GM23248 (cell line): ENCODE measurements at regions not wholly inside any gene's neighbourhood (a gene's known extent, or its start where the extent isn't known, plus 50 kb on each side); places are given as distances from the start of the nearest gene placed in this dataset.

Source experiments
- DNase-seq: peaks from one replicate; pipeline ENCODE4 v3.0.0-alpha.2; 2015
- H2AFZ ChIP-seq: fragments of 200-600 bp; sonication (generic); 2 replicates; pipeline ENCODE4 v1.6.1; 2016; ENCODE audit warnings: antibody characterized with exemption
- H3F3A ChIP-seq: fragments of 200-600 bp; sonication (generic); 2 replicates; pipeline ENCODE4 v1.6.1; 2016; ENCODE audit warnings: mild to moderate bottlenecking, antibody characterized with exemption, mixed run types; ENCODE audit not compliant: insufficient read depth
- H3K27ac ChIP-seq: fragments of 200-600 bp; sonication (generic); 2 replicates; pipeline ENCODE4 v1.5.1; 2016; ENCODE audit warnings: mild to moderate bottlenecking
- H3K27me3 ChIP-seq: fragments of 200-600 bp; sonication (generic); replicated peaks from 2 replicates; pipeline ENCODE4 v1.6.1; 2016; ENCODE audit warnings: mild to moderate bottlenecking; ENCODE audit not compliant: insufficient read depth
- H3K36me3 ChIP-seq: fragments of 200-600 bp; sonication (generic); 2 replicates; pipeline ENCODE4 v1.6.1; 2016; ENCODE audit warnings: low read depth, mild to moderate bottlenecking
- H3K4me1 ChIP-seq: fragments of 200-600 bp; sonication (generic); 2 replicates; pipeline ENCODE4 v1.6.1; 2016; ENCODE audit warnings: mild to moderate bottlenecking; ENCODE audit not compliant: insufficient read depth
- H3K4me2 ChIP-seq: fragments of 200-600 bp; sonication (generic); one replicate; pipeline ENCODE4 v1.6.1; 2016; ENCODE audit warnings: mild to moderate bottlenecking; ENCODE audit not compliant: unreplicated experiment
- H3K4me3 ChIP-seq: fragments of 200-600 bp; sonication (generic); 2 replicates; pipeline ENCODE4 v1.5.1; 2016; ENCODE audit warnings: mild to moderate bottlenecking
- H3K79me2 ChIP-seq: fragments of 200-600 bp; sonication (generic); 2 replicates; pipeline ENCODE4 v1.6.1; 2016; ENCODE audit warnings: mild to moderate bottlenecking; ENCODE audit not compliant: insufficient read depth
- H3K9ac ChIP-seq: fragments of 200-600 bp; sonication (generic); 2 replicates; pipeline ENCODE4 v1.6.1; 2016; ENCODE audit warnings: mild to moderate bottlenecking
- H3K9me2 ChIP-seq: fragments of 200-600 bp; sonication (generic); 2 replicates; pipeline ENCODE4 v1.6.1; 2016; ENCODE audit warnings: mixed run types, mild to moderate bottlenecking, moderate library complexity; ENCODE audit not compliant: insufficient read depth
- H3K9me3 ChIP-seq: fragments of 200-600 bp; sonication (generic); one replicate; pipeline ENCODE4 v1.6.1; 2017; ENCODE audit warnings: low read depth
- H4K20me1 ChIP-seq: fragments of 200-600 bp; sonication (generic); 2 replicates; pipeline ENCODE4 v1.6.0; 2016; ENCODE audit not compliant: insufficient read depth
- EZH2 ChIP-seq: fragments of 200-600 bp; sonication (generic); IDR thresholded peaks from 2 replicates; pipeline ENCODE4 v1.6.1; 2018; ENCODE audit warnings: antibody characterized with exemption, mild to moderate bottlenecking; ENCODE audit not compliant: insufficient read depth, poor library complexity, severe bottlenecking
- EZH2phosphoT487 ChIP-seq: fragments of 200-600 bp; sonication (generic); IDR thresholded peaks from 2 replicates; pipeline ENCODE4 v1.6.1; 2018; ENCODE audit warnings: antibody characterized with exemption, moderate library complexity, mild to moderate bottlenecking, low read depth; ENCODE audit not compliant: insufficient read depth
- WGBS, 2 experiments: methylation state at CpG; one replicate each; pipeline ENCODE4 v1.1.6; 2015 to 2017; ENCODE audit warnings: low lambda C conversion rate in 2 of 2, low coverage in 1 of 2; ENCODE audit errors: missing lambda C conversion rate in 2 of 2; 5-methylcytosine and 5-hydroxymethylcytosine counted together
- in situ Hi-C: fragments of 300-500 bp; cut with MboI; formaldehyde crosslinking; loops from 2 replicates; pipeline ENCODE4 v1.15.0; 2020

DNA sequence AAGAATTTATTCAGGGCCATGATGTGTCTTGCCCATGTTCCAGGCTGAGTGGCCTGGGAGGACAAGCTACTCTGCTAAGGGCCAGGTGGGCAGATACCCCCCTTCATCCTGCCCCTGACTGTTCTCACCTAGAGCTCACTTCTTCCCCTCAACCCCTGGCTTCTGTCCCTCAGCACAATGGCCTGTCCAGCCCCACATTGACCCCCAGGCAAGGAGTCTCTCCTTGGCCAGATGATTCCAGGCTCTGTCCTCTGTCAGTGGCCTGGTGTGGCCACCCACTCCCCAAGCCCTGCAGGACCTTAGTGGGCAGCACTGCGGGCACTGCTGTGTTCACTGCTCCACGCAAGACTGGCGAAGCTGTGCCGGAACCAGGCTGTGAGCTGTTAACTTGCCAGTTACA is 460.0 kb downstream of the MATN1 start:
- Histone ChIP-seq H3K4me1 (no peaks in the 10 kb centered on the region), H3K4me3 (no peak overlapping the region), H3F3A (no peaks in the 10 kb centered on the region), H3K79me2 (no peaks in the 10 kb centered on the region), H3K9me2 (no peaks in the 10 kb centered on the region), H4K20me1 (no peaks in the 10 kb centered on the region), H2AFZ (no peak overlapping the region), H3K27me3 (no peaks in the 10 kb centered on the region), H3K9me3 (no peaks in the 10 kb centered on the region), H3K27ac (no peak overlapping the region), H3K36me3 (no peaks in the 10 kb centered on the region), H3K9ac (no peak overlapping the region), H3K4me2 (no peak overlapping the region)
- in situ Hi-C loops, result no loop called here
- TF ChIP-seq EZH2phosphoT487, result no peak
- TF ChIP-seq EZH2, result no peak
- no peak for DNase-seq
- 77 to 84% methylated on average over 4 of the region's 4 CpGs for WGBS, 2 experiments

DNA sequence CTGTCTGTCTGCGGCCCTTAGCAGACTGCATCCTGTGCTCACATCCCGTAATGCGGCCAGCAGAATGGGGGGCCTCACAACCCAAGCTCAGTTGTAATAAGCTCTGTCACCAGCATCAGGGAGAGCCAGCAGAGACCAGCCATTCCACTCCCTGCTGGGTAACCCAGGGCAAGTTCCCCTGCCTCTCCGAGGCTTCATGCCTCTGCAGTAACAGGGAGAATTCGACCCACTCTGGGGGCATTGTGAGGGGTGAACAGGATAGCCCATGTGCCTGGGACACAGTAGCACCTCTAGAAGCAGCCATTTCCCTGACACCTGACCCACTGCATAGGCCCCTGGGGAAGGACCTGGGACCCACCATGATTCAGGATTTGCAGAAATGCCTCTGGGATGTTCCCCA is 461.2 kb downstream of the MATN1 start:
- H3K4me2 ChIP-seq, result no peak overlapping the region
- WGBS, 2 experiments, result 51 to 60% methylated on average over 5 of the region's 5 CpGs
- no peaks in the 10 kb centered on the region for H3K36me3 ChIP-seq
- H4K20me1 ChIP-seq, result no peaks in the 10 kb centered on the region
- H3K79me2 ChIP-seq, result no peaks in the 10 kb centered on the region
- H3F3A ChIP-seq, result no peaks in the 10 kb centered on the region
- TF ChIP-seq EZH2, result no peak
- TF ChIP-seq EZH2phosphoT487, result no peak
- no peak for DNase-seq
- no peak overlapping the region for H3K27ac ChIP-seq
- in situ Hi-C loops, result no loop called here
- H3K4me3 ChIP-seq, result no peak overlapping the region
- H3K4me1 ChIP-seq, result no peaks in the 10 kb centered on the region
- H2AFZ ChIP-seq, result no peak overlapping the region
- no peaks in the 10 kb centered on the region for H3K9me3 ChIP-seq
- no peaks in the 10 kb centered on the region for H3K9me2 ChIP-seq
- no peaks in the 10 kb centered on the region for H3K27me3 ChIP-seq
- no peak overlapping the region for H3K9ac ChIP-seq

DNA sequence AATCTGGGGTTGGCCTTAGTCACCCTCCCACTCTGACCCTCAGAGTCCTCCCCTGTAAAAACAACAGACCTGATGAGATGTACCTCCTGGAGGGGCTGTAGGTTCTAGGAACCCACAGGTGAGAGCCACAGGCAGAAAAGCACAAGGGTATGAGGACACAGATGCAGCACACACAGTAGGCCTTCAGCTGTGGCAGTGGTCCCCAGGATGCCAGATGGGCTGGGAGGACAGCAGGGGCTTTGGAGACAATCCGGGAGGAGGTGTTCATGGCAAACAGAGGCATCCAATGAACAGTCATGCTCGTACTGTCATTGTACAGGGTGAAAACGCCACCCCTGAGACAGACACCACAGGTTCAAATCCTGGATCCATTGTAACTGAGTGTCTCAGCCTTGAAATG is 463.1 kb downstream of the MATN1 start:
- Histone ChIP-seq H3K27me3 (peaks cover 6% of the 10 kb centered on the region), H3K4me1 (no peaks in the 10 kb centered on the region), H3F3A (no peaks in the 10 kb centered on the region), H3K4me2 (no peak overlapping the region), H2AFZ (no peak overlapping the region), H3K9me2 (no peaks in the 10 kb centered on the region), H3K36me3 (no peaks in the 10 kb centered on the region), H3K9me3 (no peaks in the 10 kb centered on the region), H3K27ac (no peak overlapping the region), H3K79me2 (no peaks in the 10 kb centered on the region), H3K4me3 (no peak overlapping the region), H4K20me1 (no peaks in the 10 kb centered on the region), H3K9ac (no peak overlapping the region)
- DNase-seq, result no peak
- no peak for TF ChIP-seq EZH2phosphoT487
- no peak for TF ChIP-seq EZH2
- in situ Hi-C loops, result no loop called here
- 31 to 36% methylated on average over 3 of the region's 3 CpGs for WGBS, 2 experiments

DNA sequence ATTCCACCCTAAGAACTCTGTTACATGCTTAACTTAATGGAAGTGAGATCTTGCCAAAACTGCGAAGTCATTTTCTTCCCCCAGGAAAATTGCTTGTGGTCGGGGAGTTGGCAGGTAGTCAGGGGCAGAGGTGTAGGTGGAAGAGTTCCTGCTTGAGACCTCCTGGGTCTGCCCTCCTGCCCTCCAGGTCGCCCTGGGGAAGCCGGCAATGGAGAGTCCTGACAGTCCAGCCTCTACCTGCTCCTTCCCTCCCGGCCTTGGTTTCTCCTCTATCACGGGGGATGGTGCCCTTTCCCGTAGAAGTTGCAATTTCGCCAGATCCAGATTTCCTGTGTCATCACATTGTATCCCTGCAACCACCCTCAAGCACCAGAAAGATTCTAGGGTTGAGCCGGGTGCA is 463.8 kb downstream of the MATN1 start:
- no peaks in the 10 kb centered on the region for H4K20me1 ChIP-seq
- no peaks in the 10 kb centered on the region for H3K79me2 ChIP-seq
- H3K36me3 ChIP-seq, result no peaks in the 10 kb centered on the region
- in situ Hi-C loops, result no loop called here
- whole genome bisulfite sequencing, 2 experiments, result 23 to 27% methylated on average over 9 of the region's 9 CpGs
- no peak overlapping the region for H3K27ac ChIP-seq
- H3K9ac ChIP-seq, result no peak overlapping the region
- no peak overlapping the region for H3K4me2 ChIP-seq
- no peaks in the 10 kb centered on the region for H3K9me3 ChIP-seq
- H2AFZ ChIP-seq, result no peak overlapping the region
- DNase-seq, result no peak
- peaks cover 6% of the 10 kb centered on the region for H3K27me3 ChIP-seq
- TF ChIP-seq EZH2phosphoT487, result no peak
- no peak for TF ChIP-seq EZH2
- H3K9me2 ChIP-seq, result no peaks in the 10 kb centered on the region
- no peaks in the 10 kb centered on the region for H3K4me1 ChIP-seq
- H3K4me3 ChIP-seq, result no peak overlapping the region
- H3F3A ChIP-seq, result no peaks in the 10 kb centered on the region

DNA sequence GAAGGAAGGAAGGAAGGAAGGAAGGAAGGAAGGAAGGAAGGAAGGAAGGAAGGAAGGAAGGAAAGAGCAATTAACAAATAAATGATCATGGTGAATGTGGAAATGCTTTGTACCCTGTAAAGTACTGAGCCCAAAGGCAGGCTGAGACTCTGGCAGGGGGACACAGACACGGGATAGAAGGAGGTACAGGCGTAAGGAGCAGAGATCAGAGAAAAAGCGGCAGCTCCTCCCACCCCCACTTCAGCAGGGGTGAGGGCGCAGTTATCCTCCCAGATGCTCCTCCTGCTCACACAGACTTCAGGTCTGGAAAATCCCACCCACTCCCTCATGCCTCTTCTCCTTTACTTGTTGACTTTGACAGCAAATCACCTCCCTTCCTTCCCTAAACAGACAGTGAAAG is 464.5 kb downstream of the MATN1 start:
- H3K4me2 ChIP-seq, result no peak overlapping the region
- no peak overlapping the region for H3K9ac ChIP-seq
- 2 to 5% methylated on average over 4 of the region's 4 CpGs for WGBS, 2 experiments
- H3K9me2 ChIP-seq, result no peaks in the 10 kb centered on the region
- no peaks in the 10 kb centered on the region for H3F3A ChIP-seq
- H3K79me2 ChIP-seq, result no peaks in the 10 kb centered on the region
- H3K4me1 ChIP-seq, result no peaks in the 10 kb centered on the region
- H3K9me3 ChIP-seq, result no peaks in the 10 kb centered on the region
- no peak for DNase-seq
- H3K36me3 ChIP-seq, result no peaks in the 10 kb centered on the region
- H4K20me1 ChIP-seq, result no peaks in the 10 kb centered on the region
- H3K27me3 ChIP-seq, result peaks cover 6% of the 10 kb centered on the region
- no peak overlapping the region for H3K27ac ChIP-seq
- no peak overlapping the region for H3K4me3 ChIP-seq
- TF ChIP-seq EZH2, result no peak
- TF ChIP-seq EZH2phosphoT487, result no peak
- no peak overlapping the region for H2AFZ ChIP-seq
- in situ Hi-C loops, result no loop called here
